LNCAP (cell line): ENCODE measurements at regions not wholly inside any gene's neighbourhood (a gene's known extent, or its start where the extent isn't known, plus 50 kb on each side); places are given as distances from the start of the nearest gene placed in this dataset.

Experiments used
- CTCF ChIP-seq: fragments of 450-650 bp; IDR thresholded peaks from 2 replicates; pipeline ENCODE4 v1.5.1; 2017; ENCODE audit warnings: mild to moderate bottlenecking

- TF ChIP-seq CTCF = no peak
Observed at GRCh38 chr6:144449911-144450597, 164.9 kb downstream of the UTRN start.

- TF ChIP-seq CTCF = no peak
Observed at GRCh38 chr6:144460327-144461095, 175.4 kb downstream of the UTRN start.

- no peak for TF ChIP-seq CTCF
Observed at GRCh38 chr6:144462058-144462457, 176.9 kb downstream of the UTRN start.

GRCh38 chr6:144466716-144467115 lies 181.6 kb downstream of the UTRN start:
- no peak for TF ChIP-seq CTCF

- no peak for TF ChIP-seq CTCF
Observed at GRCh38 chr6:144467172-144467762, 182.1 kb downstream of the UTRN start.

- no peak for TF ChIP-seq CTCF
Observed at GRCh38 chr6:144467921-144468320, 182.8 kb downstream of the UTRN start.

GRCh38 chr6:144468709-144469108 lies 183.6 kb downstream of the UTRN start:
- no peak for TF ChIP-seq CTCF
